ENCODE measurements at regions not wholly inside any gene's neighbourhood (a gene's known extent, or its start where the extent isn't known, plus 50 kb on each side); places are given as distances from the start of the nearest gene placed in this dataset.

DNA sequence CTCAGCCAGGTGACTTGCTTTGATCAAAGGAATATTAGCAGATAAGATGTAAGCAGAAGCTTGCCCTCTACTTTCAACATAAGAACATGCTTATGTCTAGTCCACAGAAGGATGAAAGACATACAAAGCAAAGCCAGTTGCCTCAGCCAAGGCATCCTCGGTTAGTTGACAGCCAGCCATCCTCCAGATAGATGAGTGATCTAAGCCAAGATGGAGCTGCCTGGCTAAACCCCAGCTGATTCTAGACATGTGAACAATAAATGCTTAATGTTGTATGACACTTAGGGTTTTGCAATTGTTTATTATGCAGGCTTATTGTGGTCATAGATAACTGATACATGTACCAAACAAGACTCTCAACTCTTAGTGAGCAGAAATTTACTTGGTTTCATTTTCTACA is 157.6 kb upstream of the TMTC2 start (continued):
- TF ChIP-seq, protein P1, sequence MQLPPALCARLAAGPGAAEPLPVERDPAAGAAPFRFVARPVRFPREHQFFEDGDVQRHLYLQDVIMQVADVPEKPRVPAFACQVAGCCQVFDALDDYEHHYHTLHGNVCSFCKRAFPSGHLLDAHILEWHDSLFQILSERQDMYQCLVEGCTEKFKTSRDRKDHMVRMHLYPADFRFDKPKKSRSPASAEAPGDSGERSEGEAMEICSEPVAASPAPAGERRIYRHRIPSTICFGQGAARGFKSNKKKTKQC (CRISPR knock-in tag; IDR thresholded peaks at IDR 0.05), result no peak

DNA sequence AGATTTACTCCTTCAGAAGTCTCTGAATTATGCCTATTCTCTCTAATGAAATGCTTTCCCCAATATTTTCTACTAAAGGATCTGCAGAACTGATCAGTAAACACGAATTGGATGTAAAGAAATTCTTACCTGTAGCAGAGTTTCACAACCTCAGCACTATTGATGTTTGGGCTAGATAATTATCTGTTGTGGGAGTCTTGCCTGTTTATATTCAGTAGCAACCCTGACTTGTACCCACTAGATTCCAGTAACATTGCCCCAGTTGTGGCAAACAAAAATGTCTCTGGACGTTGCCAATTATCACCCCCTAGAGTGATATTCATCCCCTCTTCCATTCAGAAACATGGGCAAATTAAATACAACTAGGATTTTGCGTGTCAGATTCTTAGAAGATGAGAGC is 156.8 kb upstream of the TMTC2 start:
- ChIA-PET POLR2A (no interaction called here), CTCF (ENCODE audit: low intra/inter-chr PET ratio) (no interaction called here)
- Histone ChIP-seq H3K9me3 (replicated peaks; ENCODE audit: control insufficient read depth, insufficient read depth, low read depth, low read length) (no peaks in the 10 kb centered on the region), H3K4me3 (no peak overlapping the region), H3K27ac (ENCODE audit: extremely low read depth, low read depth, low read length) (no peak overlapping the region), H4K20me1 (replicated peaks; ENCODE audit: control insufficient read depth, insufficient read depth, low read length) (no peaks in the 10 kb centered on the region), H3K4me2 (ENCODE audit: insufficient read depth, low read length) (no peak overlapping the region), H3K36me3 (ENCODE audit: control insufficient read depth, insufficient read depth, low read length) (no peaks in the 10 kb centered on the region), H2AFZ (ENCODE audit: low read depth, low read length) (no peak overlapping the region), H3K9ac (ENCODE audit: insufficient read depth in 1 of 2, low read depth in 2 of 2, low read length in 2 of 2) (no peak overlapping the region), H3K79me2 (ENCODE audit: control insufficient read depth, insufficient read depth, low read length) (no peaks in the 10 kb centered on the region), H3K4me1 (replicated peaks in 1 of 2; ENCODE audit: control insufficient read depth in 2 of 2, insufficient read depth in 2 of 2, low read length in 2 of 2) (no peaks in the 10 kb centered on the region), H3K9me1 (ENCODE audit: control insufficient read depth, insufficient read depth, low read length) (no peaks in the 10 kb centered on the region), H3K27me3 (ENCODE audit: control insufficient read depth in 2 of 2, insufficient read depth in 2 of 2, low read length in 2 of 2) (no peaks in the 10 kb centered on the region)
- in situ Hi-C loops (cut with MboI) (no loop called here), intact Hi-C loops (cut with micrococcal nuclease) (no loop called here)
- no TSS peak for BruUV-seq (replicated peaks)
- FAIRE-seq (no peak), ATAC-seq (no peak), DNase-seq (ENCODE audit: extremely low read depth in 1 of 4, low spot score in 3 of 4) (no peak)
- 0% methylated on average over 3 of the region's 3 CpGs for WGBS (ENCODE audit: insufficient coverage, low coverage, missing lambda C conversion rate)
- TF ChIP-seq PYGO2 (tag; IDR thresholded peaks at IDR 0.05) (no peak), ZNF274 (IDR thresholded peaks at IDR 0.05; ENCODE audit: borderline replicate concordance, low read depth, low read length) (no peak), SIN3B (IDR thresholded peaks at IDR 0.05; ENCODE audit: low read depth) (no peak), NR1H2 (CRISPR knock-in tag; IDR thresholded peaks at IDR 0.05) (no peak), LARP7 (IDR thresholded peaks at IDR 0.05) (no peak), SAFB (IDR thresholded peaks at IDR 0.05; ENCODE audit: borderline replicate concordance, low read depth, low read length) (no peak), TBL1XR1 (IDR thresholded peaks at IDR 0.05; ENCODE audit: low read length in 2 of 2) (no peak), ZNF143 (CRISPR knock-in tag; IDR thresholded peaks at IDR 0.05) (no peak)
- TF ChIP-seq, protein P2, sequence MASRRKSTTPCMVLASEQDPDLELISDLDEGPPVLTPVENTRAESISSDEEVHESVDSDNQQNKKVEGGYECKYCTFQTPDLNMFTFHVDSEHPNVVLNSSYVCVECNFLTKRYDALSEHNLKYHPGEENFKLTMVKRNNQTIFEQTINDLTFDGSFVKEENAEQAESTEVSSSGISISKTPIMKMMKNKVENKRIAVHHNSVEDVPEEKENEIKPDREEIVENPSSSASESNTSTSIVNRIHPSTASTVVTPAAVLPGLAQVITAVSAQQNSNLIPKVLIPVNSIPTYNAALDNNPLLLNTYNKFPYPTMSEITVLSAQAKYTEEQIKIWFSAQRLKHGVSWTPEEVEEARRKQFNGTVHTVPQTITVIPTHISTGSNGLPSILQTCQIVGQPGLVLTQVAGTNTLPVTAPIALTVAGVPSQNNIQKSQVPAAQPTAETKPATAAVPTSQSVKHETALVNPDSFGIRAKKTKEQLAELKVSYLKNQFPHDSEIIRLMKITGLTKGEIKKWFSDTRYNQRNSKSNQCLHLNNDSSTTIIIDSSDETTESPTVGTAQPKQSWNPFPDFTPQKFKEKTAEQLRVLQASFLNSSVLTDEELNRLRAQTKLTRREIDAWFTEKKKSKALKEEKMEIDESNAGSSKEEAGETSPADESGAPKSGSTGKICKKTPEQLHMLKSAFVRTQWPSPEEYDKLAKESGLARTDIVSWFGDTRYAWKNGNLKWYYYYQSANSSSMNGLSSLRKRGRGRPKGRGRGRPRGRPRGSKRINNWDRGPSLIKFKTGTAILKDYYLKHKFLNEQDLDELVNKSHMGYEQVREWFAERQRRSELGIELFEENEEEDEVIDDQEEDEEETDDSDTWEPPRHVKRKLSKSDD (conservative IDR thresholded peaks at IDR 0.05; ENCODE audit: low read length), result no peak
- TF ChIP-seq, protein P3, sequence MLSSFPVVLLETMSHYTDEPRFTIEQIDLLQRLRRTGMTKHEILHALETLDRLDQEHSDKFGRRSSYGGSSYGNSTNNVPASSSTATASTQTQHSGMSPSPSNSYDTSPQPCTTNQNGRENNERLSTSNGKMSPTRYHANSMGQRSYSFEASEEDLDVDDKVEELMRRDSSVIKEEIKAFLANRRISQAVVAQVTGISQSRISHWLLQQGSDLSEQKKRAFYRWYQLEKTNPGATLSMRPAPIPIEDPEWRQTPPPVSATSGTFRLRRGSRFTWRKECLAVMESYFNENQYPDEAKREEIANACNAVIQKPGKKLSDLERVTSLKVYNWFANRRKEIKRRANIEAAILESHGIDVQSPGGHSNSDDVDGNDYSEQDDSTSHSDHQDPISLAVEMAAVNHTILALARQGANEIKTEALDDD (IDR thresholded peaks at IDR 0.05), result no peak

Measured in K562 (cell line).